IMR-90 (cell line): ENCODE measurements at regions not wholly inside any gene's neighbourhood (a gene's known extent, or its start where the extent isn't known, plus 50 kb on each side); places are given as distances from the start of the nearest gene placed in this dataset.

Experiments used
- CEBPB ChIP-seq: IDR thresholded peaks from 2 replicates; pipeline ENCODE4 v1.6.1; 2012; ENCODE audit warnings: low read depth, low read length, improper control_type of control experiment
- CTCF ChIP-seq: conservative IDR thresholded peaks from 2 replicates; pipeline ENCODE4 v1.5.1; 2012; ENCODE audit warnings: mild to moderate bottlenecking, low read depth, low read length, improper control_type of control experiment
- POLR2A ChIP-seq: IDR thresholded peaks from 2 replicates; pipeline ENCODE4 v1.6.1; 2012; ENCODE audit warnings: mild to moderate bottlenecking, low read depth, low read length
- RFX5 ChIP-seq: IDR thresholded peaks from 2 replicates; pipeline ENCODE4 v1.8.0; 2012; ENCODE audit warnings: low read depth, mild to moderate bottlenecking, low read length, moderate library complexity

- TF ChIP-seq CTCF (no peak), RFX5 (no peak), POLR2A (no peak), CEBPB (no peak)
Measured at GRCh38 chr14:81960781-81961180, 427.1 kb upstream of the SEL1L start.
